H1 (cell line): ENCODE measurements at regions not wholly inside any gene's neighbourhood (a gene's known extent, or its start where the extent isn't known, plus 50 kb on each side); places are given as distances from the start of the nearest gene placed in this dataset.

ENCODE experiments used
- CTCF ChIA-PET: fragments of 300-600 bp; sonication (Branson Sonifier 250); formaldehyde crosslinking; loops from one replicate; lab custom pipeline; 2021; ENCODE audit not compliant: partially characterized antibody; lab: Charles Lee
- POLR2A ChIA-PET: fragments of 300-600 bp; sonication (Branson Sonifier 250); formaldehyde crosslinking; loops from one replicate; lab custom pipeline; 2021; ENCODE audit warnings: inconsistent platforms; ENCODE audit not compliant: partially characterized antibody; lab: Charles Lee
- DNase-seq, 2 experiments: peaks; one replicate each; pipeline versions ENCODE4 v3.0.0 to v3.0.0-alpha.2; 2010 to 2022; ENCODE audit warnings: low spot score in 2 of 2, low read depth in 1 of 2, mixed read lengths in 1 of 2
- FAIRE-seq: peaks from 2 replicates; lab custom pipeline; 2011; peaks lifted over from hg19 to GRCh38; lab: Jason Lieb, UNC
- H2AFZ ChIP-seq: 2 replicates; pipeline ENCODE4 v1.8.1; 2012; ENCODE audit warnings: low read length, inconsistent platforms
- H2AK5ac ChIP-seq: 2 replicates; pipeline ENCODE4 v1.6.1; 2013; ENCODE audit warnings: low read depth, low read length
- H2BK120ac ChIP-seq: replicated peaks from 2 replicates; pipeline ENCODE3; 2013; ENCODE audit warnings: low read depth, low read length, inconsistent platforms
- H2BK12ac ChIP-seq: 2 replicates; pipeline ENCODE4 v1.6.1; 2013; ENCODE audit warnings: low read depth, low read length
- H2BK15ac ChIP-seq: 2 replicates; pipeline ENCODE4 v1.6.1; 2013; ENCODE audit warnings: low read length
- H2BK20ac ChIP-seq: 2 replicates; pipeline ENCODE4 v1.6.1; 2013; ENCODE audit warnings: low read length
- H2BK5ac ChIP-seq: 2 replicates; pipeline ENCODE4 v1.6.1; 2013; ENCODE audit warnings: low read depth, low read length
- H3K14ac ChIP-seq: 2 replicates; pipeline ENCODE4 v1.6.1; 2013; ENCODE audit warnings: inconsistent platforms; ENCODE audit not compliant: insufficient read length
- H3K18ac ChIP-seq: 2 replicates; pipeline ENCODE4 v1.6.1; 2013; ENCODE audit warnings: low read length; ENCODE audit errors: extremely low read depth
- H3K23ac ChIP-seq: 2 replicates; pipeline ENCODE4 v1.6.1; 2013; ENCODE audit warnings: inconsistent platforms; ENCODE audit not compliant: insufficient read length
- H3K23me2 ChIP-seq: 2 replicates; pipeline ENCODE4 v1.6.1; 2013; ENCODE audit warnings: low read depth, low read length
- H3K27ac ChIP-seq: 2 replicates; pipeline ENCODE4 v1.6.1; 2011; ENCODE audit warnings: low read depth, low read length, inconsistent platforms
- H3K27me3 ChIP-seq, 4 experiments: replicated peaks in 1 of 4; 1 replicate in 1 of 4; 2 replicates in 3 of 4; pipeline versions ENCODE4 v1.6.1 to v1.8.1; 2011 to 2013; ENCODE audit warnings: low read length in 3 of 4, mild to moderate bottlenecking in 3 of 4, inconsistent platforms in 2 of 4, mixed read lengths in 2 of 4, moderate library complexity in 1 of 4; ENCODE audit not compliant: control insufficient read depth in 3 of 4, insufficient read depth in 3 of 4; ENCODE audit errors: extremely low read depth in 1 of 4
- H3K36me3 ChIP-seq, 4 experiments: 2 replicates each; pipeline versions ENCODE4 v1.6.1 to v1.8.1; 2011 to 2013; ENCODE audit warnings: mild to moderate bottlenecking in 4 of 4, low read length in 3 of 4, moderate library complexity in 2 of 4, control low read depth in 1 of 4, inconsistent platforms in 1 of 4; ENCODE audit not compliant: insufficient read depth in 4 of 4, control insufficient read depth in 2 of 4
- H3K4ac ChIP-seq: replicated peaks from 2 replicates; pipeline ENCODE3; 2013; ENCODE audit warnings: low read length, low read depth, mixed read lengths, inconsistent platforms; ENCODE audit not compliant: insufficient read length
- H3K4me1 ChIP-seq, 4 experiments: replicated peaks in 1 of 4; 1 replicate in 1 of 4; 2 replicates in 3 of 4; pipeline versions ENCODE4 v1.6.1 to v1.8.1; 2011 to 2013; ENCODE audit warnings: low read length in 3 of 4, inconsistent platforms in 2 of 4, mixed read lengths in 1 of 4; ENCODE audit not compliant: insufficient read depth in 4 of 4, control insufficient read depth in 3 of 4
- H3K4me2 ChIP-seq, 2 experiments: 2 replicates each; pipeline versions ENCODE4 v1.6.1 to v1.8.1; 2011 to 2013; ENCODE audit warnings: low read depth in 2 of 2, low read length in 2 of 2, control low read depth in 1 of 2, inconsistent platforms in 1 of 2, mild to moderate bottlenecking in 1 of 2; ENCODE audit not compliant: insufficient read depth in 1 of 2
- H3K4me3 ChIP-seq, 4 experiments: fragments of 200-600, 300-600 bp in 1 of 4; sonication (generic), shearing (Covaris generic), sonication (Bioruptor Twin) in 1 of 4; 2 replicates each; pipeline versions ENCODE4 v1.5.1 to v1.8.1; 2011 to 2016; ENCODE audit warnings: low read length in 4 of 4, low read depth in 3 of 4, control low read depth in 2 of 4, inconsistent platforms in 2 of 4, mild to moderate bottlenecking in 2 of 4, mixed read lengths in 1 of 4, moderate library complexity in 1 of 4; ENCODE audit not compliant: insufficient read depth in 2 of 4; ENCODE audit errors: extremely low read depth in 1 of 4
- H3K56ac ChIP-seq: replicated peaks from 2 replicates; pipeline ENCODE3; 2013; ENCODE audit warnings: low read depth, mild to moderate bottlenecking, mixed read lengths, low read length, inconsistent platforms; ENCODE audit not compliant: insufficient read length
- H3K79me1 ChIP-seq: 2 replicates; pipeline ENCODE4 v1.6.1; 2013; ENCODE audit warnings: low read depth, low read length, control low read depth
- H3K79me2 ChIP-seq, 2 experiments: 2 replicates each; pipeline versions ENCODE4 v1.6.1 to v1.8.1; 2012 to 2013; ENCODE audit warnings: low read length in 2 of 2, mild to moderate bottlenecking in 2 of 2, inconsistent platforms in 1 of 2; ENCODE audit not compliant: insufficient read depth in 2 of 2, control insufficient read depth in 1 of 2
- H3K9ac ChIP-seq, 4 experiments: replicated peaks in 1 of 4; 1 replicate in 1 of 4; 2 replicates in 3 of 4; pipeline versions ENCODE4 v1.6.1 to v1.8.1; 2011 to 2013; ENCODE audit warnings: low read depth in 3 of 4, low read length in 3 of 4, control low read depth in 2 of 4, mild to moderate bottlenecking in 2 of 4, moderate library complexity in 2 of 4, inconsistent platforms in 1 of 4; ENCODE audit errors: extremely low read depth in 1 of 4
- H3K9me3 ChIP-seq, 2 experiments: 2 replicates each; pipeline versions ENCODE4 v1.6.1 to v1.8.1; 2012 to 2013; ENCODE audit warnings: mild to moderate bottlenecking in 2 of 2, moderate library complexity in 2 of 2, control low read depth in 1 of 2, inconsistent platforms in 1 of 2, low read depth in 1 of 2, low read length in 1 of 2, mixed read lengths in 1 of 2; ENCODE audit not compliant: insufficient read depth in 2 of 2
- H4K20me1 ChIP-seq, 2 experiments: replicated peaks in 1 of 2; 2 replicates each; pipeline versions ENCODE3 to v1.8.1; 2011 to 2013; ENCODE audit warnings: inconsistent platforms in 2 of 2, low read length in 2 of 2, mild to moderate bottlenecking in 1 of 2; ENCODE audit not compliant: insufficient read depth in 2 of 2, control insufficient read depth in 1 of 2
- H4K5ac ChIP-seq: 2 replicates; pipeline ENCODE4 v1.6.1; 2013; ENCODE audit warnings: low read length, low read depth, mixed read lengths, inconsistent platforms; ENCODE audit not compliant: insufficient read length
- H4K8ac ChIP-seq: 2 replicates; pipeline ENCODE4 v1.8.0; 2013; ENCODE audit warnings: mild to moderate bottlenecking, moderate library complexity, low read length, inconsistent platforms; ENCODE audit not compliant: insufficient read depth; ENCODE audit errors: extremely low read depth
- H4K91ac ChIP-seq: replicated peaks from 2 replicates; pipeline ENCODE3; 2013; ENCODE audit warnings: low read length, mixed read lengths, inconsistent platforms; ENCODE audit not compliant: insufficient read length
- GABPA ChIP-seq: IDR thresholded peaks from 2 replicates; pipeline ENCODE4 v1.6.1; 2011; ENCODE audit warnings: mild to moderate bottlenecking, low read length, moderate library complexity, borderline replicate concordance; ENCODE audit not compliant: insufficient read depth
- RNF2 ChIP-seq: fragments of 200-900, 300-1000 bp; sonication (generic); IDR thresholded peaks from 2 replicates; pipeline ENCODE4 v1.7.1; 2016; ENCODE audit warnings: borderline replicate concordance, low read depth, mild to moderate bottlenecking, antibody characterized with exemption, low read length; ENCODE audit not compliant: poor library complexity, severe bottlenecking; ENCODE audit errors: missing control alignments
- SIN3A ChIP-seq, 2 experiments: IDR thresholded peaks in 1 of 2; conservative IDR thresholded peaks in 1 of 2; 2 replicates each; pipeline ENCODE4 v1.6.1; 2011 to 2012; ENCODE audit warnings: low read length in 2 of 2, improper control_type of control experiment in 1 of 2, low read depth in 1 of 2, mild to moderate bottlenecking in 1 of 2
- SP4 ChIP-seq: IDR thresholded peaks from 2 replicates; pipeline ENCODE4 v1.6.1; 2012; ENCODE audit warnings: low read length, inconsistent platforms
- TAF1 ChIP-seq: IDR thresholded peaks from 2 replicates; pipeline ENCODE4 v1.6.1; 2011; ENCODE audit warnings: mild to moderate bottlenecking, low read depth, low read length
- YY1 ChIP-seq: IDR thresholded peaks from 2 replicates; pipeline ENCODE4 v1.6.1; 2011; ENCODE audit warnings: low read depth, mild to moderate bottlenecking, low read length
- WGBS, 2 experiments: shearing (Covaris generic) in 1 of 2; methylation state at CpG; one replicate each; pipeline versions ENCODE4 v1.1.6 to v1.1.7; 2013 to 2015; ENCODE audit warnings: low lambda C conversion rate in 2 of 2, mixed read lengths in 2 of 2, inconsistent platforms in 1 of 2, low coverage in 1 of 2, missing lambda C conversion rate in 1 of 2; ENCODE audit not compliant: insufficient replicate concordance in 2 of 2, insufficient coverage in 1 of 2, insufficient read length in 1 of 2; ENCODE audit errors: extremely low coverage in 1 of 2, missing lambda C conversion rate in 1 of 2; 5-methylcytosine and 5-hydroxymethylcytosine counted together
- TF ChIP-seq, protein P1 (sequence below): IDR thresholded peaks from 2 replicates; pipeline ENCODE4 v1.6.1; 2012; ENCODE audit warnings: inconsistent platforms

DNA sequence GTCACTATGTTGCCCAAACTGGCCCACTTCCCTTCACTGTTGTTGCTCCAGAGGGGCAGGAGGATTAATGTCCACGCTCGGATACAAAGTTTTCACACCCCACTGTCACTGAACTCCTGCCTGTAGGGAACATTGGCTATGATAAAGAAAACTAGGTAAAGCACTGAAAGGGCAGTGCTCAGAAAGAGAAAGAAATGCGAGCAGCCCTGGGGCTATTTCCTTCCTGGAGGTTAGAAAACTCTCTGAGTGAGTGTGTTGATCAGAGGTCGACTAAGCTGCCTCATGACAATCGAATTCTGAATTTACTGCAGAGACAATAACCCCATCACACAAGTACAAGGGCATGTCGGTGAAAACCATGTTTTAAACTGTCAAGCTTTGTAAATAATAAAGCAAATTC lies 227.2 kb upstream of the PITRM1 start:
- WGBS, 2 experiments = 88% methylated on average over 6 of the region's 6 CpGs; no CpG with 5 or more reads in 1 of the 2 experiments
- no peak overlapping the region for H3K4me2 ChIP-seq
- 0 out of 2 replicates have a peak, but pooled peaks cover 1% of the 10 kb centered on the region for H3K23me2 ChIP-seq
- no peaks in the 10 kb centered on the region; a peak in 1 of 4 replicates for H3K9me3 ChIP-seq
- H3K79me1 ChIP-seq = no peaks in the 10 kb centered on the region
- no peak overlapping the region for H4K91ac ChIP-seq
- no peak overlapping the region for H3K27ac ChIP-seq
- H2BK5ac ChIP-seq = 0 out of 2 replicates have a peak overlapping the region, but pooled peaks have one; percentile 75
- no peak overlapping the region for H4K8ac ChIP-seq
- H3K18ac ChIP-seq = no peak overlapping the region
- H3K9ac ChIP-seq = 0 out of 7 replicates have a peak overlapping the region, but pooled peaks of 1 of the 4 experiments have one; percentile 11
- H3K14ac ChIP-seq = no peak overlapping the region
- no peak overlapping the region for H4K5ac ChIP-seq
- POLR2A ChIA-PET = no interaction called here
- FAIRE-seq = no peak
- no peak overlapping the region for H3K4ac ChIP-seq
- H2BK12ac ChIP-seq = no peak overlapping the region
- no peaks in the 10 kb centered on the region for H3K79me2 ChIP-seq
- H3K56ac ChIP-seq = no peak overlapping the region
- no peak overlapping the region for H2AFZ ChIP-seq
- H3K4me3 ChIP-seq = no peak overlapping the region
- TF ChIP-seq GABPA = no peak
- TF ChIP-seq YY1 = no peak
- no peak for TF ChIP-seq TAF1
- TF ChIP-seq, protein P1, sequence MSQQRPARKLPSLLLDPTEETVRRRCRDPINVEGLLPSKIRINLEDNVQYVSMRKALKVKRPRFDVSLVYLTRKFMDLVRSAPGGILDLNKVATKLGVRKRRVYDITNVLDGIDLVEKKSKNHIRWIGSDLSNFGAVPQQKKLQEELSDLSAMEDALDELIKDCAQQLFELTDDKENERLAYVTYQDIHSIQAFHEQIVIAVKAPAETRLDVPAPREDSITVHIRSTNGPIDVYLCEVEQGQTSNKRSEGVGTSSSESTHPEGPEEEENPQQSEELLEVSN = no peak
- no peak for TF ChIP-seq RNF2
- TF ChIP-seq SP4 = no peak
- no peak for TF ChIP-seq SIN3A (conservative IDR thresholded peaks at IDR 0.05 in 1 of 2, IDR thresholded peaks at IDR 0.05 in 1 of 2; ENCODE audit: low read depth in 1 of 2, low read length in 2 of 2)
- TF ChIP-seq, all 59 proteins: peak for 0
- Histone ChIP-seq H3K23ac (no peak overlapping the region), H2BK120ac (no peak overlapping the region), H2AK5ac (no peak overlapping the region), H3K36me3 (no peaks in the 10 kb centered on the region), H2BK15ac (no peak overlapping the region), H3K27me3 (no peaks in the 10 kb centered on the region), H3K4me1 (peaks cover 0 to 6% (median 2%) of the 10 kb centered on the region in 4 experiments; a peak in 4 of 7 replicates), H4K20me1 (no peaks in the 10 kb centered on the region), H2BK20ac (no peak overlapping the region)
- DNase-seq = no peak
- CTCF ChIA-PET = no interaction called here
